DOHH2 (cell line): ENCODE measurements at regions not wholly inside any gene's neighbourhood (a gene's known extent, or its start where the extent isn't known, plus 50 kb on each side); places are given as distances from the start of the nearest gene placed in this dataset.

ENCODE experiments used
- CTCF ChIP-seq: fragments of 200-600 bp; sonication (generic); IDR thresholded peaks from one replicate; pipeline ENCODE4 v1.5.1; 2014; ENCODE audit warnings: antibody characterized with exemption, mild to moderate bottlenecking, low read depth, low read length; ENCODE audit not compliant: poor library complexity, severe bottlenecking
- EZH2phosphoT487 ChIP-seq: fragments of 200-600 bp; sonication (generic); IDR thresholded peaks from 2 replicates; pipeline ENCODE4 v1.6.1; 2017; ENCODE audit warnings: borderline replicate concordance, mild to moderate bottlenecking, antibody characterized with exemption, low read length, moderate library complexity, mixed read lengths

- no peak for TF ChIP-seq CTCF
- no peak for TF ChIP-seq EZH2phosphoT487
Observed at GRCh38 chr12:92029902-92030586, 115.6 kb downstream of the BTG1 start.
